ENCODE measurements at regions not wholly inside any gene's neighbourhood (a gene's known extent, or its start where the extent isn't known, plus 50 kb on each side); places are given as distances from the start of the nearest gene placed in this dataset.

- DNase-seq (ENCODE audit: low spot score in 2 of 2): no peak
These were observed 168.4 kb upstream of the MAP1B start for GRCh38 chr5:71938895-71939294.

GRCh38 chr5:71939452-71940230 lies 167.6 kb upstream of the MAP1B start:
- in situ Hi-C loops (cut with MboI; ENCODE audit: low sequenced_read_pairs): no loop called here
- H3K4me1 ChIP-seq: no peaks in the 10 kb centered on the region
- DNase-seq (ENCODE audit: low spot score in 2 of 2): no peak
- no peaks in the 10 kb centered on the region for H3K9me3 ChIP-seq
- H3K36me3 ChIP-seq (replicated peaks): no peaks in the 10 kb centered on the region
- H3K27me3 ChIP-seq (ENCODE audit: low read depth): no peaks in the 10 kb centered on the region
- no peak overlapping the region for H3K4me3 ChIP-seq

More at GRCh38 chr5:71938895-71939294, 168.4 kb upstream of the MAP1B start:
- H3K36me3 ChIP-seq (replicated peaks): no peaks in the 10 kb centered on the region
- no peaks in the 10 kb centered on the region for H3K4me1 ChIP-seq
- H3K27me3 ChIP-seq (ENCODE audit: low read depth): no peaks in the 10 kb centered on the region
- no peaks in the 10 kb centered on the region for H3K9me3 ChIP-seq
- in situ Hi-C loops (cut with MboI; ENCODE audit: low sequenced_read_pairs): no loop called here
- H3K4me3 ChIP-seq: no peak overlapping the region

- Histone ChIP-seq H3K36me3 (replicated peaks) (no peaks in the 10 kb centered on the region), H3K27me3 (ENCODE audit: low read depth) (no peaks in the 10 kb centered on the region), H3K4me3 (no peak overlapping the region), H3K4me1 (no peaks in the 10 kb centered on the region), H3K9me3 (0 out of 2 replicates have a peak, but pooled peaks cover 2% of the 10 kb centered on the region)
- no peak for DNase-seq (ENCODE audit: low spot score in 2 of 2)
- in situ Hi-C loops (cut with MboI; ENCODE audit: low sequenced_read_pairs): no loop called here
These were observed 163.4 kb upstream of the MAP1B start for GRCh38 chr5:71943874-71944273.

- H3K4me1 ChIP-seq: no peaks in the 10 kb centered on the region
- H3K9me3 ChIP-seq: 0 out of 2 replicates have a peak, but pooled peaks cover 4% of the 10 kb centered on the region
- H3K27me3 ChIP-seq (ENCODE audit: low read depth): no peaks in the 10 kb centered on the region
- no peaks in the 10 kb centered on the region for H3K36me3 ChIP-seq (replicated peaks)
- in situ Hi-C loops (cut with MboI; ENCODE audit: low sequenced_read_pairs): no loop called here
- no peak for DNase-seq (ENCODE audit: low spot score in 2 of 2)
- no peak overlapping the region for H3K4me3 ChIP-seq
These were observed 161.8 kb upstream of the MAP1B start for GRCh38 chr5:71945436-71945835.

- Histone ChIP-seq H3K27me3 (ENCODE audit: low read depth) (no peaks in the 10 kb centered on the region), H3K4me1 (no peaks in the 10 kb centered on the region)
- in situ Hi-C loops (cut with MboI; ENCODE audit: low sequenced_read_pairs): no loop called here
These were observed 160.8 kb upstream of the MAP1B start for GRCh38 chr5:71946343-71947030.

GRCh38 chr5:71948206-71948605 lies 159.1 kb upstream of the MAP1B start:
- no peak for DNase-seq (ENCODE audit: low spot score in 2 of 2)
- H3K27me3 ChIP-seq (ENCODE audit: low read depth): no peaks in the 10 kb centered on the region
- no peaks in the 10 kb centered on the region for H3K4me1 ChIP-seq
- no peak overlapping the region for H3K4me3 ChIP-seq
- no peaks in the 10 kb centered on the region for H3K36me3 ChIP-seq (replicated peaks)
- peaks cover 5% of the 10 kb centered on the region; the same call in 1 of the 2 replicates for H3K9me3 ChIP-seq
- in situ Hi-C loops (cut with MboI; ENCODE audit: low sequenced_read_pairs): no loop called here

More at GRCh38 chr5:71946343-71947030, 160.8 kb upstream of the MAP1B start:
- Histone ChIP-seq H3K36me3 (replicated peaks) (no peaks in the 10 kb centered on the region), H3K9me3 (0 out of 2 replicates have a peak, but pooled peaks cover 5% of the 10 kb centered on the region), H3K4me3 (no peak overlapping the region)
- DNase-seq (ENCODE audit: low spot score in 2 of 2): no peak

GRCh38 chr5:71949772-71950171 lies 157.5 kb upstream of the MAP1B start:
- Histone ChIP-seq H3K4me1 (no peaks in the 10 kb centered on the region), H3K27me3 (ENCODE audit: low read depth) (no peaks in the 10 kb centered on the region), H3K36me3 (replicated peaks) (no peaks in the 10 kb centered on the region), H3K9me3 (peaks cover 5% of the 10 kb centered on the region; the same call in 1 of the 2 replicates), H3K4me3 (no peak overlapping the region)
- in situ Hi-C loops (cut with MboI; ENCODE audit: low sequenced_read_pairs): no loop called here
- DNase-seq (ENCODE audit: low spot score in 2 of 2): no peak

- Histone ChIP-seq H3K9me3 (peaks cover 2% of the 10 kb centered on the region; the same call in 1 of the 2 replicates), H3K36me3 (replicated peaks) (no peaks in the 10 kb centered on the region), H3K27me3 (ENCODE audit: low read depth) (no peaks in the 10 kb centered on the region), H3K4me3 (no peak overlapping the region), H3K4me1 (no peaks in the 10 kb centered on the region)
- DNase-seq (ENCODE audit: low spot score in 2 of 2): no peak
- in situ Hi-C loops (cut with MboI; ENCODE audit: low sequenced_read_pairs): no loop called here
These were observed 153.4 kb upstream of the MAP1B start for GRCh38 chr5:71953866-71954265.

- H3K9me3 ChIP-seq: peaks cover 2% of the 10 kb centered on the region; the same call in 1 of the 2 replicates
These were observed 152.9 kb upstream of the MAP1B start for GRCh38 chr5:71954329-71954728.

GRCh38 chr5:71955723-71956122 lies 151.6 kb upstream of the MAP1B start:
- Histone ChIP-seq H3K4me1 (no peaks in the 10 kb centered on the region), H3K36me3 (replicated peaks) (no peaks in the 10 kb centered on the region), H3K27me3 (ENCODE audit: low read depth) (no peaks in the 10 kb centered on the region), H3K4me3 (no peak overlapping the region), H3K9me3 (no peaks in the 10 kb centered on the region; the same call in 1 of the 2 replicates)
- no peak for DNase-seq (ENCODE audit: low spot score in 2 of 2)
- in situ Hi-C loops (cut with MboI; ENCODE audit: low sequenced_read_pairs): no loop called here

More at GRCh38 chr5:71954329-71954728, 152.9 kb upstream of the MAP1B start:
- no peaks in the 10 kb centered on the region for H3K36me3 ChIP-seq (replicated peaks)
- in situ Hi-C loops (cut with MboI; ENCODE audit: low sequenced_read_pairs): no loop called here
- no peak overlapping the region for H3K4me3 ChIP-seq
- no peak for DNase-seq (ENCODE audit: low spot score in 2 of 2)
- no peaks in the 10 kb centered on the region for H3K4me1 ChIP-seq
- no peaks in the 10 kb centered on the region for H3K27me3 ChIP-seq (ENCODE audit: low read depth)

- no peaks in the 10 kb centered on the region; the same call in 1 of the 2 replicates for H3K9me3 ChIP-seq
- no peak for DNase-seq (ENCODE audit: low spot score in 2 of 2)
- H3K27me3 ChIP-seq (ENCODE audit: low read depth): no peaks in the 10 kb centered on the region
- in situ Hi-C loops (cut with MboI; ENCODE audit: low sequenced_read_pairs): no loop called here
- H3K4me3 ChIP-seq: no peak overlapping the region
- no peaks in the 10 kb centered on the region for H3K36me3 ChIP-seq (replicated peaks)
- no peaks in the 10 kb centered on the region for H3K4me1 ChIP-seq
These were observed 149.9 kb upstream of the MAP1B start for GRCh38 chr5:71957292-71957898.

GRCh38 chr5:71960195-71960594 lies 147.1 kb upstream of the MAP1B start:
- no peak for DNase-seq (ENCODE audit: low spot score in 2 of 2)
- Histone ChIP-seq H3K4me1 (no peaks in the 10 kb centered on the region), H3K4me3 (no peak overlapping the region), H3K27me3 (ENCODE audit: low read depth) (no peaks in the 10 kb centered on the region), H3K36me3 (replicated peaks) (no peaks in the 10 kb centered on the region), H3K9me3 (no peaks in the 10 kb centered on the region)
- in situ Hi-C loops (cut with MboI; ENCODE audit: low sequenced_read_pairs): no loop called here

GRCh38 chr5:71961786-71962185 lies 145.5 kb upstream of the MAP1B start:
- H3K9me3 ChIP-seq: no peaks in the 10 kb centered on the region
- in situ Hi-C loops (cut with MboI; ENCODE audit: low sequenced_read_pairs): no loop called here
- H3K36me3 ChIP-seq (replicated peaks): no peaks in the 10 kb centered on the region
- no peak overlapping the region for H3K4me3 ChIP-seq
- H3K27me3 ChIP-seq (ENCODE audit: low read depth): no peaks in the 10 kb centered on the region
- no peaks in the 10 kb centered on the region for H3K4me1 ChIP-seq
- DNase-seq (ENCODE audit: low spot score in 2 of 2): no peak

GRCh38 chr5:71969460-71969859 lies 137.8 kb upstream of the MAP1B start:
- H3K27me3 ChIP-seq (ENCODE audit: low read depth): no peaks in the 10 kb centered on the region
- in situ Hi-C loops (cut with MboI; ENCODE audit: low sequenced_read_pairs): no loop called here
- H3K36me3 ChIP-seq (replicated peaks): no peaks in the 10 kb centered on the region
- no peaks in the 10 kb centered on the region for H3K4me1 ChIP-seq
- no peaks in the 10 kb centered on the region for H3K9me3 ChIP-seq
- no peak overlapping the region for H3K4me3 ChIP-seq
- no peak for DNase-seq (ENCODE audit: low spot score in 2 of 2)
